ENCODE measurements at regions not wholly inside any gene's neighbourhood (a gene's known extent, or its start where the extent isn't known, plus 50 kb on each side); places are given as distances from the start of the nearest gene placed in this dataset.

GRCh38 chr1:201753492-201753891 is 75.5 kb upstream of the IPO9 start:
- no peak for TF ChIP-seq CTCF (IDR thresholded peaks at IDR 0.05; ENCODE audit: insufficient read depth, low read length, poor library complexity, severe bottlenecking)
- H3K4me3 ChIP-seq (replicated peaks; ENCODE audit: low read depth, low read length), result no peak overlapping the region
- H3K36me3 ChIP-seq (ENCODE audit: control insufficient read depth, insufficient read depth, low read length), result no peaks in the 10 kb centered on the region
- DNase-seq (ENCODE audit: extremely low read depth, insufficient read length), result no peak
- H3K27me3 ChIP-seq (replicated peaks; ENCODE audit: control insufficient read depth, insufficient read depth, low read length), result no peaks in the 10 kb centered on the region; the same call in 1 of the 2 replicates

GRCh38 chr1:201754353-201754752 is 74.6 kb upstream of the IPO9 start:
- no peak for TF ChIP-seq CTCF (IDR thresholded peaks at IDR 0.05; ENCODE audit: insufficient read depth, low read length, poor library complexity, severe bottlenecking)
- Histone ChIP-seq H3K36me3 (ENCODE audit: control insufficient read depth, insufficient read depth, low read length) (no peaks in the 10 kb centered on the region), H3K27me3 (replicated peaks; ENCODE audit: control insufficient read depth, insufficient read depth, low read length) (no peaks in the 10 kb centered on the region; the same call in 1 of the 2 replicates), H3K4me3 (replicated peaks; ENCODE audit: low read depth, low read length) (no peak overlapping the region)
- no peak for DNase-seq (ENCODE audit: extremely low read depth, insufficient read length)

GRCh38 chr1:201755200-201755599 is 73.8 kb upstream of the IPO9 start:
- TF ChIP-seq CTCF (IDR thresholded peaks at IDR 0.05; ENCODE audit: insufficient read depth, low read length, poor library complexity, severe bottlenecking), result no peak
- Histone ChIP-seq H3K36me3 (ENCODE audit: control insufficient read depth, insufficient read depth, low read length) (no peaks in the 10 kb centered on the region), H3K27me3 (replicated peaks; ENCODE audit: control insufficient read depth, insufficient read depth, low read length) (no peaks in the 10 kb centered on the region; the same call in 1 of the 2 replicates), H3K4me3 (replicated peaks; ENCODE audit: low read depth, low read length) (no peak overlapping the region)
- no peak for DNase-seq (ENCODE audit: extremely low read depth, insufficient read length)

GRCh38 chr1:201756406-201756805 is 72.6 kb upstream of the IPO9 start:
- no peak for DNase-seq (ENCODE audit: extremely low read depth, insufficient read length)
- Histone ChIP-seq H3K36me3 (ENCODE audit: control insufficient read depth, insufficient read depth, low read length) (no peaks in the 10 kb centered on the region), H3K4me3 (replicated peaks; ENCODE audit: low read depth, low read length) (no peak overlapping the region), H3K27me3 (replicated peaks; ENCODE audit: control insufficient read depth, insufficient read depth, low read length) (no peaks in the 10 kb centered on the region; the same call in 1 of the 2 replicates)
- no peak for TF ChIP-seq CTCF (IDR thresholded peaks at IDR 0.05; ENCODE audit: insufficient read depth, low read length, poor library complexity, severe bottlenecking)

- Histone ChIP-seq H3K36me3 (ENCODE audit: control insufficient read depth, insufficient read depth, low read length) (no peaks in the 10 kb centered on the region), H3K4me3 (replicated peaks; ENCODE audit: low read depth, low read length) (no peak overlapping the region), H3K27me3 (replicated peaks; ENCODE audit: control insufficient read depth, insufficient read depth, low read length) (peaks cover 2% of the 10 kb centered on the region; the same call in 1 of the 2 replicates)
- no peak for DNase-seq (ENCODE audit: extremely low read depth, insufficient read length)
- TF ChIP-seq CTCF (IDR thresholded peaks at IDR 0.05; ENCODE audit: insufficient read depth, low read length, poor library complexity, severe bottlenecking), result no peak
Observed at GRCh38 chr1:201758499-201759050, 70.4 kb upstream of the IPO9 start.

All from GM06990 (cell line).